GM21515 (cell line): ENCODE measurements at regions not wholly inside any gene's neighbourhood (a gene's known extent, or its start where the extent isn't known, plus 50 kb on each side); places are given as distances from the start of the nearest gene placed in this dataset.

ENCODE experiments used
- ATAC-seq: cut with Tn5 transposase; IDR thresholded peaks from one replicate; pipeline ENCODE4 v1.9.1; 2021; ENCODE audit not compliant: unreplicated experiment

DNA sequence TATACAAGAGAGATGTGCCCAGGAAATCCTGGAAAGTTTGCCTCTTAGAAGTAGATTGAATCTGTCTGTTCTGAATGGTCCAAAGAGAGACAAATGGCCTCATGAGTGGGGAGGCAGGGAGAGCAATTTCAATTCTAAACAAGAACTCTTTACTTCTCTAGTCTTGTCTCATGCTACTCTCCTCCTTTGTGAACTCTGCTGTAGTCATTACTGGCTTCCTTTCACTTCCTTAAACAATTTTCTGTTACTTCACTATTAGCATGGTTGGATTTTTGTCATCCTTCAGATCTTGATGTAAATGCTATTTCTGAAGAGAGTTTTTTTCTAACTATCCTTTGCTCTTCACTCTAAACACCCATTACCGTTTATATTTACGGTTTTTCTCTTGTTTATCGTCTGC lies 54.0 kb upstream of the GRIN3A start:
- ATAC-seq, result no peak

DNA sequence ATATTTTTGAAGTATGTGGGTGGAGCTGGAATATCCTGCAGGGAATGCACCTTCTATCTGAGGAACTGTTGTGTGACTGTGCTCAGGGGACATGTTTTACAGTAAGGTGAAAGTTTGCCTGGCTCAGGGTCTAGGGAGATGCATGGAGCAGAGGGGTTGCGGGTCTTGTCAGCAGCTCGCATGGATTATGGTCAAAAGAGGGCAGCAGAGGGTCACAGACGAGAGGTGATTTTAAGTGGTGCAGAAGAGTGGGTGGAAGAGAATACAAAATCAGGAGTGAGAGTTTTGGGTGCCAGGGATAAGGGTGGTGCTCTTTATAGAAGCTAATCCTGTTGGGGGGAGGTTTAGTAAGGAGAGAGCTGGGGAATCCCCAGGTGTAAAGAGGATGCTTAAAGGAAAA lies 53.5 kb upstream of the GRIN3A start:
- no peak for ATAC-seq

DNA sequence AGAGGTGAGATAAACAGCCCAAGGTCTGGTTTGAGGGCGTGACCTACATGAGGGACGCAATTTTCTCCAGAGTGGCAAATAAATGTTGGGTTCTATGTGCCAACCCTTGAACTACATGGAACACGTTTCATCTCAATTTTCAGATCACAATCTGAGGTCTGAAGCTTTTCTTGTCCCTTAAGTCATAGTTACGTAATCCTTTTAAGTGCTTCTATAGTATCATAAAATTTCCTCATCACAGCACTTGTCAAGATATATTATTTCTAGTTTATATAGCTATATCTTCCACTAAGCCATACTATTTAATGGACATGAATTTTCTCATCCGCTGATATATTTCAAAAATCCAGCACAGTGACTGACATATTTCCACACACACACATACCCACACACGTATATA lies 53.1 kb upstream of the GRIN3A start:
- no peak for ATAC-seq
